OCI-LY3 (cell line): ENCODE measurements at regions not wholly inside any gene's neighbourhood (a gene's known extent, or its start where the extent isn't known, plus 50 kb on each side); places are given as distances from the start of the nearest gene placed in this dataset.

Experiments used
- EZH2phosphoT487 ChIP-seq: fragments of 200-600 bp; shearing (Covaris generic); IDR thresholded peaks from 2 replicates; pipeline ENCODE4 v1.6.1; 2018; ENCODE audit warnings: antibody characterized with exemption, mixed run types, low read depth
- TF ChIP-seq, protein P1 (sequence below): fragments of 200-600, 300-600 bp; sonication (generic); IDR thresholded peaks from 2 replicates; pipeline ENCODE4 v1.5.1; 2014; ENCODE audit warnings: antibody characterized with exemption, low read length, low read depth

- TF ChIP-seq, protein P1, sequence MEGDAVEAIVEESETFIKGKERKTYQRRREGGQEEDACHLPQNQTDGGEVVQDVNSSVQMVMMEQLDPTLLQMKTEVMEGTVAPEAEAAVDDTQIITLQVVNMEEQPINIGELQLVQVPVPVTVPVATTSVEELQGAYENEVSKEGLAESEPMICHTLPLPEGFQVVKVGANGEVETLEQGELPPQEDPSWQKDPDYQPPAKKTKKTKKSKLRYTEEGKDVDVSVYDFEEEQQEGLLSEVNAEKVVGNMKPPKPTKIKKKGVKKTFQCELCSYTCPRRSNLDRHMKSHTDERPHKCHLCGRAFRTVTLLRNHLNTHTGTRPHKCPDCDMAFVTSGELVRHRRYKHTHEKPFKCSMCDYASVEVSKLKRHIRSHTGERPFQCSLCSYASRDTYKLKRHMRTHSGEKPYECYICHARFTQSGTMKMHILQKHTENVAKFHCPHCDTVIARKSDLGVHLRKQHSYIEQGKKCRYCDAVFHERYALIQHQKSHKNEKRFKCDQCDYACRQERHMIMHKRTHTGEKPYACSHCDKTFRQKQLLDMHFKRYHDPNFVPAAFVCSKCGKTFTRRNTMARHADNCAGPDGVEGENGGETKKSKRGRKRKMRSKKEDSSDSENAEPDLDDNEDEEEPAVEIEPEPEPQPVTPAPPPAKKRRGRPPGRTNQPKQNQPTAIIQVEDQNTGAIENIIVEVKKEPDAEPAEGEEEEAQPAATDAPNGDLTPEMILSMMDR, result no peak
- no peak for TF ChIP-seq EZH2phosphoT487
Observed at GRCh38 chr4:145396581-145396980, 85.1 kb upstream of the SMAD1 start.
